ENCODE measurements at regions not wholly inside any gene's neighbourhood (a gene's known extent, or its start where the extent isn't known, plus 50 kb on each side); places are given as distances from the start of the nearest gene placed in this dataset.

GRCh38 chr6:142518126-142518525, 216.3 kb downstream of the ADGRG6 start:
- WGBS (ENCODE audit: insufficient coverage), result 89% methylated on average over 3 of the region's 3 CpGs
- H3K4me3 Mint-ChIP-seq, result no peak overlapping the region
- H3K9ac ChIP-seq (ENCODE audit: low read length), result no peak overlapping the region
- no peak for ATAC-seq (ENCODE audit: low read depth)
- H3K27ac ChIP-seq (ENCODE audit: low read length in 2 of 2), result no peak overlapping the region
- H3K4me3 ChIP-seq (ENCODE audit: control extremely low read depth in 1 of 5, extremely low read depth in 1 of 5, insufficient read depth in 1 of 5, low read depth in 2 of 5, low read length in 4 of 5), result no peak overlapping the region
- peaks cover 11% of the 10 kb centered on the region for H3K9me3 Mint-ChIP-seq (ENCODE audit: insufficient read depth)
- peaks cover 12% of the 10 kb centered on the region for H3K27me3 Mint-ChIP-seq
- ChIA-PET POLR2A (no interaction called here), CTCF (no interaction called here)
- H3K27me3 ChIP-seq (replicated peaks in 1 of 4; ENCODE audit: control extremely low read depth in 1 of 4, control insufficient read depth in 3 of 4, insufficient read depth in 4 of 4, low read length in 3 of 4), result peaks cover 0 to 3% (median 2%) of the 10 kb centered on the region in 4 experiments
- H3K9me3 ChIP-seq (ENCODE audit: control extremely low read depth in 1 of 3, control insufficient read depth in 2 of 3, insufficient read depth in 1 of 3, low read length in 2 of 3), result peaks cover 0 to 6% (median 0%) of the 10 kb centered on the region in 3 donors
- no peaks in the 10 kb centered on the region for H3K36me3 ChIP-seq (replicated peaks in 1 of 2; ENCODE audit: control extremely low read depth in 1 of 2, control insufficient read depth in 1 of 2, extremely low read depth in 1 of 2, insufficient read depth in 2 of 2, low read length in 1 of 2)
- no peaks in the 10 kb centered on the region for H3K4me1 ChIP-seq (ENCODE audit: control insufficient read depth in 2 of 2, insufficient read depth in 2 of 2, low read length in 2 of 2)
- no peaks in the 10 kb centered on the region for H3K79me2 ChIP-seq (ENCODE audit: control insufficient read depth, insufficient read depth, low read length)
- no peak for DNase-seq
- intact Hi-C loops (cut with micrococcal nuclease), result no loop called here
- H3K4me1 Mint-ChIP-seq, result no peaks in the 10 kb centered on the region
- H2AFZ ChIP-seq (ENCODE audit: insufficient read depth, low read depth, low read length, poor library complexity, severe bottlenecking), result no peak overlapping the region
- no peak overlapping the region for H3K27ac Mint-ChIP-seq
- no peaks in the 10 kb centered on the region for H4K20me1 ChIP-seq (ENCODE audit: control insufficient read depth, insufficient read depth, low read length, poor library complexity, severe bottlenecking)
- TF ChIP-seq EZH2 (IDR thresholded peaks at IDR 0.05; ENCODE audit: borderline replicate concordance, insufficient read depth, low read depth, low read length, poor library complexity, severe bottlenecking) (no peak), CTCF (IDR thresholded peaks at IDR 0.05) (no peak)
- no peak overlapping the region for H3K4me2 ChIP-seq (replicated peaks; ENCODE audit: low read depth, low read length, poor library complexity, severe bottlenecking)

- WGBS (ENCODE audit: insufficient coverage), result 77% methylated on average over 4 of the region's 4 CpGs
- H3K9ac ChIP-seq (ENCODE audit: low read length), result no peak overlapping the region
- no peak overlapping the region for H3K4me3 Mint-ChIP-seq
- no peak overlapping the region for H2AFZ ChIP-seq (ENCODE audit: insufficient read depth, low read depth, low read length, poor library complexity, severe bottlenecking)
- H3K4me3 ChIP-seq (ENCODE audit: control extremely low read depth in 1 of 5, extremely low read depth in 1 of 5, insufficient read depth in 1 of 5, low read depth in 2 of 5, low read length in 4 of 5), result no peak overlapping the region
- no peak overlapping the region for H3K4me2 ChIP-seq (replicated peaks; ENCODE audit: low read depth, low read length, poor library complexity, severe bottlenecking)
- peaks cover 16% of the 10 kb centered on the region for H3K27me3 Mint-ChIP-seq
- ATAC-seq (ENCODE audit: low read depth), result no peak
- H3K27ac ChIP-seq (ENCODE audit: low read length in 2 of 2), result no peak overlapping the region
- TF ChIP-seq CTCF (IDR thresholded peaks at IDR 0.05) (no peak), EZH2 (IDR thresholded peaks at IDR 0.05; ENCODE audit: borderline replicate concordance, insufficient read depth, low read depth, low read length, poor library complexity, severe bottlenecking) (no peak)
- H3K9me3 ChIP-seq (ENCODE audit: control extremely low read depth in 1 of 3, control insufficient read depth in 2 of 3, insufficient read depth in 1 of 3, low read length in 2 of 3), result peaks cover 0 to 6% (median 0%) of the 10 kb centered on the region in 3 donors
- H3K4me1 ChIP-seq (ENCODE audit: control insufficient read depth in 2 of 2, insufficient read depth in 2 of 2, low read length in 2 of 2), result no peaks in the 10 kb centered on the region
- POLR2A ChIA-PET, result no interaction called here
- H4K20me1 ChIP-seq (ENCODE audit: control insufficient read depth, insufficient read depth, low read length, poor library complexity, severe bottlenecking), result no peaks in the 10 kb centered on the region
- intact Hi-C loops (cut with micrococcal nuclease), result no loop called here
- no peak for DNase-seq
- peaks cover 0 to 3% (median 3%) of the 10 kb centered on the region in 4 experiments for H3K27me3 ChIP-seq (replicated peaks in 1 of 4; ENCODE audit: control extremely low read depth in 1 of 4, control insufficient read depth in 3 of 4, insufficient read depth in 4 of 4, low read length in 3 of 4)
- no peaks in the 10 kb centered on the region for H3K36me3 ChIP-seq (replicated peaks in 1 of 2; ENCODE audit: control extremely low read depth in 1 of 2, control insufficient read depth in 1 of 2, extremely low read depth in 1 of 2, insufficient read depth in 2 of 2, low read length in 1 of 2)
- peaks cover 9% of the 10 kb centered on the region for H3K9me3 Mint-ChIP-seq (ENCODE audit: insufficient read depth)
- CTCF ChIA-PET, result no interaction called here
- no peak overlapping the region for H3K27ac Mint-ChIP-seq
- no peaks in the 10 kb centered on the region for H3K4me1 Mint-ChIP-seq
- H3K79me2 ChIP-seq (ENCODE audit: control insufficient read depth, insufficient read depth, low read length), result no peaks in the 10 kb centered on the region
Measured at GRCh38 chr6:142518761-142519160, 217.0 kb downstream of the ADGRG6 start.
